22Rv1 (cell line): ENCODE measurements at regions not wholly inside any gene's neighbourhood (a gene's known extent, or its start where the extent isn't known, plus 50 kb on each side); places are given as distances from the start of the nearest gene placed in this dataset.

Experiments used
- ZFX ChIP-seq: fragments of 450-650 bp; IDR thresholded peaks from 2 replicates; pipeline ENCODE4 v1.6.1; 2017; ENCODE audit warnings: antibody characterized with exemption, borderline replicate concordance
- TF ChIP-seq, protein P1 (sequence below): fragments of 450-650 bp; IDR thresholded peaks from 2 replicates; pipeline ENCODE4 v1.5.1; 2017; ENCODE audit warnings: mild to moderate bottlenecking

DNA sequence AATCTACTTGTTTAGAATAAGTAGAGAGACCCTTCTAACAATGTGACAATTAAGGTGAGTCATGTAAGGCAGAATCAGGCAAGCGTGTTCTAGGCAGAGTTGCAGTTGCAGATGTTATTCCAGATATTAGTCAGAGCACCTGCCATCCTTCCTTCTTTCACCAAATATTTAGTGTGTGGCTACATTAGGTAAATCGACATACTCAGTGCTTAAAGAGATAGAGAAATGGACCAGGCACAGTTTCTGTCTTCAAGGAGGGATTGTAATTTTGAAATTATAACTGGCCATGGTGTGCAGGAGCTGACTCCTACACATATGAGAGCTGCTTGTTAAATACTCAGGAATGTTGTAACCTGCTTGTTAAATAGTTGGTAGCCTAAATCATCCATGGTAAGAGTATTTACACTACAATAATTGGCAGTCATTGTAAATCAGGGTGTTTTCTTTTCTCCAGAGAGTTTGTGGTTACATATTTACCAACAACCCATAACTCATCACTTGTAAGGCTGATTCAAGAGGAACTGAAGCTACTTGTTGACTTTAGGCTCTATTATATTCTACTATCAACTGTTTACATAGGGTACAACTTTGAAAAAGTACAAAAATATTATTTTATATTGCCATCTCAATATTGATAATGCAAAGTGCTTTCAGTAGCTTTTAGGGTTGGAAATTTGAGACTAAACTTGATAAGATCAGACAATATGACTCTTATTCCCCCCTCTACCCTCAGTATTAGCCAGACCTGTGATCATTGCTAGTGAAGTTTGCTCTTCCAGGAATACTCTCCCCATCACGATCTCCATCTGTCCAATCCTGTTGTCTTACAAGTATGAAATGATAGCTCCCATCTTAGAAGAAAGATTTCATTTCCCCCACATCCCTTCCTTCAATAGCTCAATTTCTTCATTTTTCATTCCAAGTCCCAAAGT, 607.1 kb downstream of the COL12A1 start:
- TF ChIP-seq, protein P1, sequence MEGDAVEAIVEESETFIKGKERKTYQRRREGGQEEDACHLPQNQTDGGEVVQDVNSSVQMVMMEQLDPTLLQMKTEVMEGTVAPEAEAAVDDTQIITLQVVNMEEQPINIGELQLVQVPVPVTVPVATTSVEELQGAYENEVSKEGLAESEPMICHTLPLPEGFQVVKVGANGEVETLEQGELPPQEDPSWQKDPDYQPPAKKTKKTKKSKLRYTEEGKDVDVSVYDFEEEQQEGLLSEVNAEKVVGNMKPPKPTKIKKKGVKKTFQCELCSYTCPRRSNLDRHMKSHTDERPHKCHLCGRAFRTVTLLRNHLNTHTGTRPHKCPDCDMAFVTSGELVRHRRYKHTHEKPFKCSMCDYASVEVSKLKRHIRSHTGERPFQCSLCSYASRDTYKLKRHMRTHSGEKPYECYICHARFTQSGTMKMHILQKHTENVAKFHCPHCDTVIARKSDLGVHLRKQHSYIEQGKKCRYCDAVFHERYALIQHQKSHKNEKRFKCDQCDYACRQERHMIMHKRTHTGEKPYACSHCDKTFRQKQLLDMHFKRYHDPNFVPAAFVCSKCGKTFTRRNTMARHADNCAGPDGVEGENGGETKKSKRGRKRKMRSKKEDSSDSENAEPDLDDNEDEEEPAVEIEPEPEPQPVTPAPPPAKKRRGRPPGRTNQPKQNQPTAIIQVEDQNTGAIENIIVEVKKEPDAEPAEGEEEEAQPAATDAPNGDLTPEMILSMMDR, result no peak
- TF ChIP-seq ZFX, result no peak
